Non-pigmented ciliary epithelial cell (primary cell): ENCODE measurements at regions not wholly inside any gene's neighbourhood (a gene's known extent, or its start where the extent isn't known, plus 50 kb on each side); places are given as distances from the start of the nearest gene placed in this dataset.

Source experiments
- DNase-seq: peaks from one replicate; pipeline ENCODE4 v3.0.0-alpha.2; 2010; ENCODE audit warnings: low read depth

GRCh38 chr1:188314557-188315137 is 1485.9 kb downstream of the PLA2G4A start:
- DNase-seq = no peak

- DNase-seq = no peak
These were observed 1489.1 kb downstream of the PLA2G4A start for GRCh38 chr1:188317894-188318293.

GRCh38 chr1:188325211-188325610 is 1496.5 kb downstream of the PLA2G4A start:
- no peak for DNase-seq

- no peak for DNase-seq
These were observed 1515.2 kb downstream of the PLA2G4A start for GRCh38 chr1:188343914-188344313.

- DNase-seq = no peak
These were observed 1521.4 kb downstream of the PLA2G4A start for GRCh38 chr1:188350104-188350503.

GRCh38 chr1:188355082-188355481 is 1526.3 kb downstream of the PLA2G4A start:
- DNase-seq = no peak

GRCh38 chr1:188355847-188356246 is 1527.1 kb downstream of the PLA2G4A start:
- DNase-seq = no peak

- no peak for DNase-seq
These were observed 1530.6 kb downstream of the PLA2G4A start for GRCh38 chr1:188359315-188359714.

- no peak for DNase-seq
These were observed 1535.2 kb downstream of the PLA2G4A start for GRCh38 chr1:188363943-188364342.

- DNase-seq = no peak
These were observed 1536.2 kb downstream of the PLA2G4A start for GRCh38 chr1:188364927-188365449.

GRCh38 chr1:188365874-188366273 is 1537.1 kb downstream of the PLA2G4A start:
- no peak for DNase-seq

GRCh38 chr1:188367661-188368060 is 1538.9 kb downstream of the PLA2G4A start:
- no peak for DNase-seq

GRCh38 chr1:188371295-188371806 is 1542.6 kb downstream of the PLA2G4A start:
- no peak for DNase-seq

- DNase-seq = no peak
These were observed 1544.1 kb downstream of the PLA2G4A start for GRCh38 chr1:188372821-188373220.

- DNase-seq = no peak
These were observed 1554.1 kb downstream of the PLA2G4A start for GRCh38 chr1:188382851-188383250.

GRCh38 chr1:188386161-188386560 is 1557.4 kb downstream of the PLA2G4A start:
- no peak for DNase-seq

- no peak for DNase-seq
These were observed 1557.9 kb downstream of the PLA2G4A start for GRCh38 chr1:188386666-188387065.

- DNase-seq = no peak
These were observed 1565.9 kb downstream of the PLA2G4A start for GRCh38 chr1:188394677-188395076.

GRCh38 chr1:188397521-188397920 is 1568.8 kb downstream of the PLA2G4A start:
- no peak for DNase-seq

GRCh38 chr1:188402986-188403385 is 1574.2 kb downstream of the PLA2G4A start:
- DNase-seq = no peak

- DNase-seq = no peak
These were observed 1577.9 kb downstream of the PLA2G4A start for GRCh38 chr1:188406636-188407035.

GRCh38 chr1:188420177-188420576 is 1591.4 kb downstream of the PLA2G4A start:
- DNase-seq = no peak

- DNase-seq = no peak
These were observed 1594.3 kb downstream of the PLA2G4A start for GRCh38 chr1:188423073-188423472.

- no peak for DNase-seq
These were observed 1595.4 kb downstream of the PLA2G4A start for GRCh38 chr1:188424176-188424575.
